B cell (primary cell): ENCODE measurements at regions not wholly inside any gene's neighbourhood (a gene's known extent, or its start where the extent isn't known, plus 50 kb on each side); places are given as distances from the start of the nearest gene placed in this dataset.

Experiments
- ATAC-seq: fragments of 200-7000 bp; cut with Tn5 transposase; one replicate; pipeline ENCODE4 v1.10.0; 2021; ENCODE audit warnings: low read depth, mild to moderate bottlenecking, moderate number of reproducible peaks, moderate library complexity
- CTCF ChIA-PET: fragments of 350-600 bp; sonication (Branson Sonifier 250); formaldehyde crosslinking; loops from one replicate; lab custom pipeline; 2021; ENCODE audit warnings: antibody characterized with exemption, inconsistent platforms; lab: Charles Lee
- POLR2A ChIA-PET: fragments of 350-600 bp; sonication (Branson Sonifier 250); formaldehyde crosslinking; loops from one replicate; lab custom pipeline; 2021; ENCODE audit warnings: antibody characterized with exemption; lab: Charles Lee
- DNase-seq: peaks from one replicate; pipeline ENCODE4 v3.0.0; 2013
- H2AFZ ChIP-seq: 2 replicates; pipeline ENCODE4 v1.6.1; 2012; ENCODE audit warnings: mild to moderate bottlenecking, low read depth, low read length; ENCODE audit not compliant: insufficient read depth, poor library complexity, severe bottlenecking
- H3K27ac ChIP-seq, 2 donors: 1 replicate in 1 of 2; 2 replicates in 1 of 2; pipeline ENCODE4 v1.5.1; 2012 to 2013; ENCODE audit warnings: low read length in 2 of 2, mild to moderate bottlenecking in 2 of 2, moderate library complexity in 1 of 2
- H3K27me3 ChIP-seq, 4 experiments: fragments of 200-600 bp in 1 of 4; sonication (generic) in 1 of 4; replicated peaks in 1 of 4; 1 replicate in 2 of 4; 2 replicates in 2 of 4; pipeline versions ENCODE4 v1.6.1 to v1.7.0; 2013 to 2016; ENCODE audit warnings: low read length in 3 of 4, mild to moderate bottlenecking in 2 of 4, mixed read lengths in 1 of 4, moderate library complexity in 1 of 4; ENCODE audit not compliant: insufficient read depth in 4 of 4, control insufficient read depth in 3 of 4; ENCODE audit errors: control extremely low read depth in 1 of 4
- H3K36me3 ChIP-seq, 2 experiments: replicated peaks in 1 of 2; 1 replicate in 1 of 2; 2 replicates in 1 of 2; pipeline versions ENCODE4 v1.6.1 to v1.7.1; 2013; ENCODE audit warnings: low read length in 1 of 2; ENCODE audit not compliant: insufficient read depth in 2 of 2, control insufficient read depth in 1 of 2; ENCODE audit errors: control extremely low read depth in 1 of 2, extremely low read depth in 1 of 2
- H3K4me1 ChIP-seq, 2 donors: fragments of 200-600 bp in 1 of 2; sonication (generic) in 1 of 2; 1 replicate in 1 of 2; 2 replicates in 1 of 2; pipeline versions ENCODE4 v1.5.1 to v1.6.1; 2013 to 2017; ENCODE audit warnings: low read length in 2 of 2; ENCODE audit not compliant: control insufficient read depth in 2 of 2, insufficient read depth in 2 of 2
- H3K4me2 ChIP-seq: replicated peaks from 2 replicates; pipeline ENCODE3; 2012; ENCODE audit warnings: mild to moderate bottlenecking, low read depth, low read length; ENCODE audit not compliant: poor library complexity, severe bottlenecking
- H3K4me3 ChIP-seq, 5 experiments: fragments of 200-600 bp in 1 of 5; sonication (generic) in 1 of 5; 1 replicate in 3 of 5; 2 replicates in 2 of 5; pipeline versions ENCODE4 v1.5.1 to v1.7.0; 2011 to 2016; ENCODE audit warnings: low read length in 4 of 5, mild to moderate bottlenecking in 4 of 5, low read depth in 2 of 5, control low read depth in 1 of 5, moderate library complexity in 1 of 5; ENCODE audit not compliant: insufficient read depth in 1 of 5; ENCODE audit errors: control extremely low read depth in 1 of 5, extremely low read depth in 1 of 5
- H3K79me2 ChIP-seq: fragments of 200-600 bp; sonication (generic); one replicate; pipeline ENCODE4 v1.6.0; 2016; ENCODE audit warnings: low read length; ENCODE audit not compliant: control insufficient read depth, insufficient read depth
- H3K9ac ChIP-seq: fragments of 200-600 bp; sonication (generic); 2 replicates; pipeline ENCODE4 v1.6.1; 2017; ENCODE audit warnings: mild to moderate bottlenecking, low read length, moderate library complexity
- H3K9me3 ChIP-seq, 3 donors: one replicate each; pipeline versions ENCODE4 v1.6.1 to v1.7.1; 2013; ENCODE audit warnings: low read length in 2 of 3; ENCODE audit not compliant: control insufficient read depth in 2 of 3, insufficient read depth in 1 of 3; ENCODE audit errors: control extremely low read depth in 1 of 3
- H4K20me1 ChIP-seq: 2 replicates; pipeline ENCODE4 v1.6.0; 2012; ENCODE audit warnings: mild to moderate bottlenecking, low read length; ENCODE audit not compliant: insufficient read depth, control insufficient read depth, poor library complexity, severe bottlenecking
- H3K27ac Mint-ChIP-seq: one replicate; pipeline ENCODE4 v1.8.0; 2021; ENCODE audit warnings: mixed read lengths
- H3K27me3 Mint-ChIP-seq: one replicate; pipeline ENCODE4 v1.8.0; 2021; ENCODE audit warnings: mixed read lengths
- H3K4me1 Mint-ChIP-seq: one replicate; pipeline ENCODE4 v1.8.0; 2021; ENCODE audit warnings: mixed read lengths
- H3K4me3 Mint-ChIP-seq: one replicate; pipeline ENCODE4 v1.8.0; 2021; ENCODE audit warnings: mixed read lengths
- H3K9me3 Mint-ChIP-seq: one replicate; pipeline ENCODE4 v1.8.0; 2022; ENCODE audit warnings: mixed read lengths; ENCODE audit not compliant: insufficient read depth
- EZH2 ChIP-seq: IDR thresholded peaks from 2 replicates; pipeline ENCODE4 v1.6.1; 2012; ENCODE audit warnings: borderline replicate concordance, low read depth, mild to moderate bottlenecking, moderate library complexity, low read length; ENCODE audit not compliant: insufficient read depth, poor library complexity, severe bottlenecking
- WGBS: methylation state at CpG from one replicate; pipeline ENCODE4 v1.1.5; 2013; ENCODE audit warnings: missing lambda C conversion rate; ENCODE audit not compliant: insufficient coverage; 5-methylcytosine and 5-hydroxymethylcytosine counted together
- intact Hi-C: fragments of 100-400 bp; cut with micrococcal nuclease; formaldehyde crosslinking; loops from one replicate; pipeline ENCODE4 v1.10.0; 2022
- TF ChIP-seq, protein P1 (sequence below): fragments of 200-600 bp; IDR thresholded peaks from one replicate; pipeline ENCODE4 v1.8.0; 2022; ENCODE audit warnings: antibody characterized with exemption, mild to moderate bottlenecking

DNA sequence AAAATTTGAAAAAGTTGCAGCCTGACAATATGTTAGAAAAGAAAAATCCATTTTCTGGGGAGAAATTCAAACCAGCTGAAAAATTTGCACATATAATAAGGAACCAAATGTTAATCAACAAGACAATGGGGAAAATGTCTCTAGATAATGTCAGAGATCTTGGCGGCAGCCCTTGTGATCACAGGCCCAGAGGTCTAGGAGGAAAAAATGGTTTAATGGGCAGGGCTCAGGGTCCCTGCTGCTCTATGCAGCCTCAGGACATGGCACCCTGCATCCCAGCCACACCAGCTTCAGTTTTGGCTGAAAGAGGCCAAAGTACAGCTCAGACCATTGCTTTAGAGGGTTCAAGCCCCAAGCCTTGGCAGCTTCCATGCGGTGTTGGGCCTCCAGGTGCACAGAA is 701.9 kb downstream of the IGSF11 start:
- POLR2A ChIA-PET = no interaction called here
- Histone ChIP-seq H3K79me2 (no peaks in the 10 kb centered on the region), H3K36me3 (no peaks in the 10 kb centered on the region), H4K20me1 (no peaks in the 10 kb centered on the region), H3K4me3 (no peak overlapping the region), H2AFZ (no peak overlapping the region), H3K27ac (no peak overlapping the region), H3K27me3 (no peaks in the 10 kb centered on the region), H3K4me2 (no peak overlapping the region), H3K9ac (no peak overlapping the region), H3K4me1 (no peaks in the 10 kb centered on the region), H3K9me3 (peaks cover 2 to 9% (median 3%) of the 10 kb centered on the region in 3 donors)
- no peak overlapping the region for H3K27ac Mint-ChIP-seq
- no peak for DNase-seq
- no peaks in the 10 kb centered on the region for H3K4me1 Mint-ChIP-seq
- CTCF ChIA-PET = no interaction called here
- 100% methylated on average over 1 of the region's 2 CpGs for WGBS
- intact Hi-C loops = no loop called here
- no peaks in the 10 kb centered on the region for H3K27me3 Mint-ChIP-seq
- no peak overlapping the region for H3K4me3 Mint-ChIP-seq
- TF ChIP-seq EZH2 = no peak
- TF ChIP-seq, protein P1, sequence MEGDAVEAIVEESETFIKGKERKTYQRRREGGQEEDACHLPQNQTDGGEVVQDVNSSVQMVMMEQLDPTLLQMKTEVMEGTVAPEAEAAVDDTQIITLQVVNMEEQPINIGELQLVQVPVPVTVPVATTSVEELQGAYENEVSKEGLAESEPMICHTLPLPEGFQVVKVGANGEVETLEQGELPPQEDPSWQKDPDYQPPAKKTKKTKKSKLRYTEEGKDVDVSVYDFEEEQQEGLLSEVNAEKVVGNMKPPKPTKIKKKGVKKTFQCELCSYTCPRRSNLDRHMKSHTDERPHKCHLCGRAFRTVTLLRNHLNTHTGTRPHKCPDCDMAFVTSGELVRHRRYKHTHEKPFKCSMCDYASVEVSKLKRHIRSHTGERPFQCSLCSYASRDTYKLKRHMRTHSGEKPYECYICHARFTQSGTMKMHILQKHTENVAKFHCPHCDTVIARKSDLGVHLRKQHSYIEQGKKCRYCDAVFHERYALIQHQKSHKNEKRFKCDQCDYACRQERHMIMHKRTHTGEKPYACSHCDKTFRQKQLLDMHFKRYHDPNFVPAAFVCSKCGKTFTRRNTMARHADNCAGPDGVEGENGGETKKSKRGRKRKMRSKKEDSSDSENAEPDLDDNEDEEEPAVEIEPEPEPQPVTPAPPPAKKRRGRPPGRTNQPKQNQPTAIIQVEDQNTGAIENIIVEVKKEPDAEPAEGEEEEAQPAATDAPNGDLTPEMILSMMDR = no peak
- ATAC-seq = no peak
- peaks cover 9% of the 10 kb centered on the region for H3K9me3 Mint-ChIP-seq

DNA sequence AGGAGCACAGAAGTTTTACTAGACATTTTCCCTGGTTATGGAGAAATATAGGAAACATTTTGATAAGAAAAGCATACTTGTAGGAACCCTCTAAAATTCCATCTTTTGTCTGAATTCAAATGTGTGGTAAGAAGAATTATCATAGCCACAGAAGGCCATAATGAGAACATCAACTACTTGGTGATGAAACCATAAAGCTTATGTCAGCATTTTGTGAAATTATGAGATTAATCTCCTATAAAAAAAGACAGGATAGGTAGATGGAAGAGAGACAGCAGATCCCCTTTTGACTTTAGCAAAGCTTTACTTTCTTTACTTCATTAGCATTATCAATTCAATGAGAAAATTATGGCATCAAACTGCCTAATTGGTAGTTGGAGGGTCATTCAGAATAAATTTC is 697.0 kb downstream of the IGSF11 start:
- ChIA-PET CTCF (no interaction called here), POLR2A (no interaction called here)
- Histone ChIP-seq H3K79me2 (no peaks in the 10 kb centered on the region), H3K4me1 (no peaks in the 10 kb centered on the region), H2AFZ (no peak overlapping the region), H3K9ac (no peak overlapping the region), H4K20me1 (no peaks in the 10 kb centered on the region), H3K36me3 (no peaks in the 10 kb centered on the region), H3K4me2 (no peak overlapping the region), H3K4me3 (no peak overlapping the region), H3K27ac (no peak overlapping the region), H3K9me3 (peaks cover 0 to 9% (median 3%) of the 10 kb centered on the region in 3 donors), H3K27me3 (no peaks in the 10 kb centered on the region)
- intact Hi-C loops = no loop called here
- Mint-ChIP-seq H3K4me1 (no peaks in the 10 kb centered on the region), H3K27me3 (no peaks in the 10 kb centered on the region), H3K27ac (no peak overlapping the region), H3K9me3 (peaks cover under 1% of the 10 kb centered on the region), H3K4me3 (no peak overlapping the region)
- DNase-seq (no peak), ATAC-seq (no peak)
- TF ChIP-seq, protein P1 = no peak
- no peak for TF ChIP-seq EZH2
